MCF 10A (cell line): ENCODE measurements at regions not wholly inside any gene's neighbourhood (a gene's known extent, or its start where the extent isn't known, plus 50 kb on each side); places are given as distances from the start of the nearest gene placed in this dataset.
A peak's percentile ranks its signal among the peaks of the same experiment; 100 is the strongest.
"Not testable (repeated sequence)": the region's sequence is repeated elsewhere in the genome, so short reads cannot be mapped to it uniquely, and the experiment has no call there.

ENCODE experiments used
- BruUV-seq: library from RNA; stranded (reverse); fragments of 400-500 nt; replicated peaks from 2 replicates; lab custom pipeline; 2021; lab: Mats Ljungman, UMichigan
- CTCF ChIA-PET: fragments of 300-600 bp; sonication (Branson Sonifier 250); formaldehyde crosslinking; extraction: SDS; loops from one replicate; lab custom pipeline; 2021; ENCODE audit warnings: antibody characterized with exemption, inconsistent platforms; lab: Yijun Ruan, JAX
- POLR2A ChIA-PET: fragments of 300-600, 350-650 bp; sonication (Branson Sonifier 250); formaldehyde crosslinking; extraction: SDS; loops from one replicate; lab custom pipeline; 2020; ENCODE audit warnings: antibody characterized with exemption, inconsistent platforms; lab: Yijun Ruan, JAX
- DNase-seq: peaks from one replicate; pipeline ENCODE4 v3.0.0-alpha.2; 2018; ENCODE audit not compliant: unreplicated experiment
- H3K27ac Mint-ChIP-seq: one replicate; pipeline ENCODE4 v1.8.0; 2022; ENCODE audit warnings: mild to moderate bottlenecking, low read depth, mixed read lengths; ENCODE audit not compliant: unreplicated experiment
- H3K27me3 Mint-ChIP-seq: one replicate; pipeline ENCODE4 v1.8.0; 2022; ENCODE audit warnings: mixed read lengths; ENCODE audit not compliant: insufficient read depth, unreplicated experiment
- H3K36me3 Mint-ChIP-seq: one replicate; pipeline ENCODE4 v1.8.0; 2022; ENCODE audit warnings: mild to moderate bottlenecking, moderate library complexity, mixed read lengths; ENCODE audit not compliant: insufficient read depth, unreplicated experiment
- H3K4me1 Mint-ChIP-seq: one replicate; pipeline ENCODE4 v1.8.0; 2022; ENCODE audit warnings: mixed read lengths; ENCODE audit not compliant: insufficient read depth, unreplicated experiment
- H3K4me3 Mint-ChIP-seq: one replicate; pipeline ENCODE4 v1.8.0; 2022; ENCODE audit warnings: mild to moderate bottlenecking, moderate library complexity, mixed read lengths; ENCODE audit not compliant: unreplicated experiment
- H3K9me3 Mint-ChIP-seq: one replicate; pipeline ENCODE4 v1.8.0; 2022; ENCODE audit warnings: mixed read lengths; ENCODE audit not compliant: unreplicated experiment
- CTCF ChIP-seq: fragments of 200-600 bp; IDR thresholded peaks from one replicate; pipeline ENCODE4 v1.8.0; 2022; ENCODE audit warnings: antibody characterized with exemption, mild to moderate bottlenecking; ENCODE audit not compliant: unreplicated experiment
- intact Hi-C: fragments of 100-400 bp; cut with micrococcal nuclease; formaldehyde crosslinking; loops from 2 replicates; pipeline ENCODE4 v1.14.1; 2022

GRCh38 chr4:189232274-189232673 lies 708.4 kb upstream of the FRG1 start:
- Mint-ChIP-seq H3K27ac (no peak overlapping the region), H3K27me3 (no peaks in the 10 kb centered on the region), H3K36me3 (no peaks in the 10 kb centered on the region), H3K4me3 (no peak overlapping the region), H3K9me3 (no peaks in the 10 kb centered on the region), H3K4me1 (peaks cover 6% of the 10 kb centered on the region)
- ChIA-PET POLR2A (interaction anchor here (0.8 kb wide), 1 partner anchor 55 kb away, joined by 3 read pairs; no protein-coding TSS in a partner anchor), CTCF (no interaction called here)
- intact Hi-C loops, result no loop called here
- no peak for TF ChIP-seq CTCF
- no TSS peak for BruUV-seq
- DNase-seq, result peak; percentile 50

GRCh38 chr4:189233754-189234153 lies 706.9 kb upstream of the FRG1 start:
- H3K4me3 Mint-ChIP-seq, DNase-seq, H3K27me3 Mint-ChIP-seq, CTCF ChIA-PET, H3K27ac Mint-ChIP-seq, POLR2A ChIA-PET, H3K9me3 Mint-ChIP-seq, H3K36me3 Mint-ChIP-seq, BruUV-seq, H3K4me1 Mint-ChIP-seq, intact Hi-C loops: not testable (repeated sequence)

- intact Hi-C loops, DNase-seq, BruUV-seq, H3K4me3 Mint-ChIP-seq, POLR2A ChIA-PET, H3K27me3 Mint-ChIP-seq, H3K4me1 Mint-ChIP-seq, H3K9me3 Mint-ChIP-seq, H3K27ac Mint-ChIP-seq, CTCF ChIA-PET, H3K36me3 Mint-ChIP-seq: not testable (repeated sequence)
Measured at GRCh38 chr4:189234948-189235347, 705.7 kb upstream of the FRG1 start.

- H3K9me3 Mint-ChIP-seq, result no peaks in the 10 kb centered on the region
- peaks cover 6% of the 10 kb centered on the region for H3K4me1 Mint-ChIP-seq
- no peak for DNase-seq
- POLR2A ChIA-PET, result interaction anchor here (0.6 kb wide), 1 partner anchor 50 kb away, joined by 3 read pairs; no protein-coding TSS in a partner anchor
- BruUV-seq, result no TSS peak
- no peaks in the 10 kb centered on the region for H3K36me3 Mint-ChIP-seq
- CTCF ChIA-PET, result no interaction called here
- no peak overlapping the region for H3K27ac Mint-ChIP-seq
- H3K4me3 Mint-ChIP-seq, result no peak overlapping the region
- intact Hi-C loops, result no loop called here
- no peak for TF ChIP-seq CTCF
- no peaks in the 10 kb centered on the region for H3K27me3 Mint-ChIP-seq
Measured at GRCh38 chr4:189235599-189235998, 705.1 kb upstream of the FRG1 start.

- DNase-seq, intact Hi-C loops, H3K27me3 Mint-ChIP-seq, H3K4me3 Mint-ChIP-seq, H3K4me1 Mint-ChIP-seq, H3K9me3 Mint-ChIP-seq, H3K27ac Mint-ChIP-seq, CTCF ChIA-PET, BruUV-seq, H3K36me3 Mint-ChIP-seq: not testable (repeated sequence)
- POLR2A ChIA-PET, result interaction anchor here (0.6 kb wide), 1 partner anchor 50 kb away, joined by 3 read pairs; no protein-coding TSS in a partner anchor
Measured at GRCh38 chr4:189236321-189236720, 704.4 kb upstream of the FRG1 start.
